Transverse colon (tissue), 4 donors: ENCODE measurements at regions not wholly inside any gene's neighbourhood (a gene's known extent, or its start where the extent isn't known, plus 50 kb on each side); places are given as distances from the start of the nearest gene placed in this dataset.

Experiments
- DNase-seq: peaks from one replicate; pipeline ENCODE4 v3.0.0-alpha.2; 2019
- H3K27ac ChIP-seq, 4 donors: fragments of 200-600 bp; sonication (generic); 2 replicates each; pipeline ENCODE4 v1.5.1; 2016 to 2018; ENCODE audit warnings: inconsistent platforms in 4 of 4
- H3K27me3 ChIP-seq: fragments of 200-600 bp; sonication (generic); 2 replicates; pipeline ENCODE4 v1.5.1; 2017; ENCODE audit warnings: inconsistent platforms
- H3K36me3 ChIP-seq, 4 donors: fragments of 200-600 bp; sonication (generic); 2 replicates each; pipeline ENCODE4 v1.5.1; 2017 to 2019; ENCODE audit warnings: inconsistent platforms in 4 of 4
- H3K4me1 ChIP-seq, 4 donors: fragments of 200-600 bp; sonication (generic); 2 replicates each; pipeline ENCODE4 v1.5.1; 2017 to 2020; ENCODE audit warnings: inconsistent platforms in 4 of 4
- H3K4me3 ChIP-seq, 4 donors: fragments of 200-600 bp; sonication (generic); 1 replicate in 1 of 4; 2 replicates in 3 of 4; pipeline versions ENCODE4 v1.5.1 to v1.6.1; 2017 to 2019; ENCODE audit warnings: inconsistent platforms in 4 of 4
- H3K9me3 ChIP-seq, 2 donors: fragments of 200-600 bp; sonication (generic); 2 replicates each; pipeline ENCODE4 v1.5.1; 2017 to 2019; ENCODE audit warnings: inconsistent platforms in 2 of 2
- EP300 ChIP-seq: sonication (generic); formaldehyde crosslinking; IDR thresholded peaks from one replicate; pipeline ENCODE4 v1.6.1; 2017; ENCODE audit warnings: antibody characterized with exemption, low read depth
- POLR2A ChIP-seq: fragments of 450-650 bp; IDR thresholded peaks from one replicate; pipeline ENCODE4 v1.6.1; 2016; ENCODE audit warnings: antibody characterized with exemption, mild to moderate bottlenecking, moderate library complexity
- POLR2AphosphoS5 ChIP-seq, 3 donors: sonication (generic); formaldehyde crosslinking; IDR thresholded peaks; one replicate each; pipeline ENCODE4 v1.6.1; 2016; ENCODE audit warnings: antibody characterized with exemption in 3 of 3
- WGBS, 2 donors: methylation state at CpG; one replicate each; pipeline ENCODE4 v1.1.5; 2018; ENCODE audit warnings: low coverage in 1 of 2; 5-methylcytosine and 5-hydroxymethylcytosine counted together
- in situ Hi-C, 4 donors: fragments of 200-750 bp; cut with MboI; loops; one replicate each; pipeline versions ENCODE4 v1.15.0 to v1.15.1; 2017; ENCODE audit warnings: low sequenced_read_pairs in 3 of 4, low pct_ligation_motif_present in 1 of 4, low pct_unique_long_range_greater_than_20kb in 1 of 4
- intact Hi-C: fragments of 100-400 bp; cut with DNase I; formaldehyde crosslinking; loops from one replicate; pipeline ENCODE4 v1.15.1; 2023; ENCODE audit warnings: low total_unique reads
- TF ChIP-seq, protein P1 (sequence below), 5 experiments: fragments of 200-600 bp in 3 of 5; fragments of 450-650 bp in 2 of 5; sonication (generic) in 3 of 5; IDR thresholded peaks; 1 replicate in 2 of 5; 2 replicates in 3 of 5; pipeline ENCODE4 v1.5.1; 2016 to 2017; ENCODE audit warnings: antibody characterized with exemption in 5 of 5, inconsistent platforms in 3 of 5, mild to moderate bottlenecking in 2 of 5, moderate library complexity in 1 of 5

GRCh38 chr12:123046431-123046830, 66.0 kb downstream of the ARL6IP4 start:
- intact Hi-C loops (no loop called here), in situ Hi-C loops (loop anchor here in 2 of 4 donors (10.0 to 25.0 kb wide), 2 partner anchors 98 to 191 kb away; partner anchors contain the start of genes MPHOSPH9 (in 2 of the 2) and MTRFR (in 2 of the 2))
- no peaks in the 10 kb centered on the region for H3K27me3 ChIP-seq
- 74 to 78% methylated on average over 3 of the region's 3 CpGs for WGBS, 2 donors
- TF ChIP-seq POLR2A (no peak), EP300 (no peak), POLR2AphosphoS5 (IDR thresholded peaks at IDR 0.05) (no peak)
- TF ChIP-seq, protein P1, sequence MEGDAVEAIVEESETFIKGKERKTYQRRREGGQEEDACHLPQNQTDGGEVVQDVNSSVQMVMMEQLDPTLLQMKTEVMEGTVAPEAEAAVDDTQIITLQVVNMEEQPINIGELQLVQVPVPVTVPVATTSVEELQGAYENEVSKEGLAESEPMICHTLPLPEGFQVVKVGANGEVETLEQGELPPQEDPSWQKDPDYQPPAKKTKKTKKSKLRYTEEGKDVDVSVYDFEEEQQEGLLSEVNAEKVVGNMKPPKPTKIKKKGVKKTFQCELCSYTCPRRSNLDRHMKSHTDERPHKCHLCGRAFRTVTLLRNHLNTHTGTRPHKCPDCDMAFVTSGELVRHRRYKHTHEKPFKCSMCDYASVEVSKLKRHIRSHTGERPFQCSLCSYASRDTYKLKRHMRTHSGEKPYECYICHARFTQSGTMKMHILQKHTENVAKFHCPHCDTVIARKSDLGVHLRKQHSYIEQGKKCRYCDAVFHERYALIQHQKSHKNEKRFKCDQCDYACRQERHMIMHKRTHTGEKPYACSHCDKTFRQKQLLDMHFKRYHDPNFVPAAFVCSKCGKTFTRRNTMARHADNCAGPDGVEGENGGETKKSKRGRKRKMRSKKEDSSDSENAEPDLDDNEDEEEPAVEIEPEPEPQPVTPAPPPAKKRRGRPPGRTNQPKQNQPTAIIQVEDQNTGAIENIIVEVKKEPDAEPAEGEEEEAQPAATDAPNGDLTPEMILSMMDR (IDR thresholded peaks at IDR 0.05): no peak
- no peak for DNase-seq
- no peak overlapping the region for H3K4me3 ChIP-seq
- H3K9me3 ChIP-seq: no peaks in the 10 kb centered on the region
- peaks cover 22 to 49% (median 31%) of the 10 kb centered on the region in 4 donors for H3K4me1 ChIP-seq
- no peaks in the 10 kb centered on the region for H3K36me3 ChIP-seq
- H3K27ac ChIP-seq: peak overlapping the region in 3 of 4 donors; percentile 2 to 75 (median 71)

DNA sequence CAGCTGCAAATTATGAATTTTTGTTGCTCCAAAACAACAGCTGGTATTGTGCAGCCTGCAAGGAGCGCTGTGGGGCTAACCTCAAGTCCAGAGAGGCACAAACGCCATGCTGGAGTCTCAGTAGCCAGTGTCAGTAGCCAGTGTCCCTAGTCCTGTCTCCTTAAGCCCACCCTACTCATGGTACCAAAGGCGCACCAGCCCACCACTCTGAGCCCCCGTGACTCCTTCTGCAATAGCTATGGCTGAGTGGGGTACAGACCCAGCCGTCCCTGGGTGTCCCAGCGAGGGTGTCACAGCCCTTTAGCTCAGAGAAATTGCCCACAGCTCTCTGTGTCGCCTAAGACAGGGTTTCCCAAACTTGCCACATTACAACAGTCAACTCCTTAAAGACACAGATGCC, 65.2 kb downstream of the ARL6IP4 start:
- Histone ChIP-seq H3K4me3 (no peak overlapping the region), H3K27me3 (no peaks in the 10 kb centered on the region), H3K27ac (peak overlapping the region; percentile 2 to 75 (median 46)), H3K4me1 (peaks cover 14 to 44% (median 29%) of the 10 kb centered on the region in 4 donors), H3K36me3 (no peaks in the 10 kb centered on the region), H3K9me3 (no peaks in the 10 kb centered on the region)
- in situ Hi-C loops: loop anchor here in 2 of 4 donors (10.0 to 25.0 kb wide), 2 partner anchors 99 to 192 kb away; partner anchors contain the start of genes MPHOSPH9 (in 2 of the 2) and MTRFR (in 2 of the 2)
- no peak for DNase-seq
- intact Hi-C loops: no loop called here
- TF ChIP-seq, protein P1 (IDR thresholded peaks at IDR 0.05): no peak
- TF ChIP-seq EP300 (no peak), POLR2AphosphoS5 (IDR thresholded peaks at IDR 0.05) (no peak), POLR2A (no peak)
- WGBS, 2 donors: 87% methylated on average over 7 of the region's 7 CpGs; no CpG with 5 or more reads in 1 of the 2 donors

- in situ Hi-C loops (loop anchor here in 2 of 4 donors (10.0 to 25.0 kb wide), 2 partner anchors 100 to 193 kb away; partner anchors contain the start of genes MPHOSPH9 (in 2 of the 2) and MTRFR (in 2 of the 2)), intact Hi-C loops (loop anchor here (5.0 kb wide), 1 partner anchor 193 kb away; no protein-coding TSS in a partner anchor)
- Histone ChIP-seq H3K36me3 (no peaks in the 10 kb centered on the region), H3K4me1 (peaks cover 11 to 36% (median 20%) of the 10 kb centered on the region in 4 donors), H3K27ac (peak overlapping the region; percentile 68 to 78 (median 73)), H3K9me3 (no peaks in the 10 kb centered on the region), H3K27me3 (no peaks in the 10 kb centered on the region), H3K4me3 (no peak overlapping the region)
- no peak for DNase-seq
- WGBS, 2 donors: 93% methylated on average over 1 of the region's 1 CpG; no CpG with 5 or more reads in 1 of the 2 donors
- TF ChIP-seq, protein P1 (IDR thresholded peaks at IDR 0.05): no peak
These were observed 63.9 kb downstream of the ARL6IP4 start for GRCh38 chr12:123044351-123044750.

DNA sequence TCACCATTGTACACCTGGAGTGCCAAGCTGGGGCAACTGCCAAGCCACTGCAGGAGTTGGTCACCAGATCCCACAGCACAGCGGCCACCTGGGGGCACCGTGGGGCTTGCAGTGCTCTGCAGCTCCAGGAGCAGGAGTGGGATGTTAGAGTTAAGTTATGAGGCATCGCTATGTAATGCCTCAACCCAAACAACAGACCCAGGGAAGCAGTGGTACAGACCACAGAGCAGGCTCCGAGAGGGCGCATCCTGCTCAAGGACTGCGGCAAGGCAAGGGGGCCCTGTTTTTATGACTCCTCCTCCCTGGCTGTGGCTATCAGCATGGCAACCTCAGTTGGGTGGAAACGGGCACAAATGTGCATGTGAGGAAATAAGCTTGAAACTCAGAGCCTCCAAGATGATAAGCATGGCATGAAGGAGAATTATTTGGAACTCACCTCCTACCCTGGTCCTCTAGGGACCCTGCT, 63.1 kb downstream of the ARL6IP4 start:
- no peaks in the 10 kb centered on the region for H3K27me3 ChIP-seq
- TF ChIP-seq, protein P1 (IDR thresholded peaks at IDR 0.05): peak; percentile 54 to 77 (median 67)
- TF ChIP-seq POLR2AphosphoS5 (IDR thresholded peaks at IDR 0.05) (peak; percentile 51 to 54 (median 51)), EP300 (no peak)
- peak overlapping the region; percentile 68 to 78 (median 73) for H3K27ac ChIP-seq
- H3K4me3 ChIP-seq: no peak overlapping the region
- DNase-seq: peak; percentile 86
- no peaks in the 10 kb centered on the region for H3K9me3 ChIP-seq
- intact Hi-C loops: loop anchor here (1.0 to 5.0 kb wide), 2 partner anchors 108 to 194 kb away; partner anchors contain the start of gene PITPNM2
- peaks cover 11 to 32% (median 19%) of the 10 kb centered on the region in 4 donors for H3K4me1 ChIP-seq
- H3K36me3 ChIP-seq: no peaks in the 10 kb centered on the region
- in situ Hi-C loops: loop anchor here in 2 of 4 donors (10.0 to 25.0 kb wide), 2 partner anchors 101 to 194 kb away; partner anchors contain the start of genes MPHOSPH9 (in 2 of the 2) and MTRFR (in 2 of the 2)
- 15% methylated on average over 7 of the region's 7 CpGs; no CpG with 5 or more reads in 1 of the 2 donors for WGBS, 2 donors
